Activated B cell treated with CpG ODN at 0.5 μM for 24 hours (primary cell): ENCODE measurements at regions not wholly inside any gene's neighbourhood (a gene's known extent, or its start where the extent isn't known, plus 50 kb on each side); places are given as distances from the start of the nearest gene placed in this dataset.
A peak's percentile ranks its signal among the peaks of the same experiment; 100 is the strongest.
"Not testable (repeated sequence)": the region's sequence is repeated elsewhere in the genome, so short reads cannot be mapped to it uniquely, and the experiment has no call there.

Source experiments
- ATAC-seq: fragments of 200-7000 bp; cut with Tn5 transposase; one replicate; pipeline ENCODE4 v1.10.0; 2021; ENCODE audit warnings: low read depth, mild to moderate bottlenecking, moderate library complexity
- CTCF ChIA-PET: fragments of 350-600 bp; sonication (Branson Sonifier 250); formaldehyde crosslinking; loops from one replicate; lab custom pipeline; 2021; ENCODE audit warnings: antibody characterized with exemption; lab: Charles Lee
- POLR2A ChIA-PET: fragments of 350-600 bp; sonication (Branson Sonifier 250); formaldehyde crosslinking; loops from one replicate; lab custom pipeline; 2021; ENCODE audit warnings: antibody characterized with exemption; lab: Charles Lee
- DNase-seq: peaks from one replicate; pipeline ENCODE4 v3.0.0; 2022
- H3K27ac Mint-ChIP-seq: one replicate; pipeline ENCODE4 v1.8.0; 2020; ENCODE audit warnings: mixed read lengths
- H3K27me3 Mint-ChIP-seq: one replicate; pipeline ENCODE4 v1.8.0; 2021; ENCODE audit warnings: mixed read lengths
- H3K36me3 Mint-ChIP-seq: one replicate; pipeline ENCODE4 v1.8.0; 2021; ENCODE audit warnings: low read depth, mixed read lengths
- H3K4me1 Mint-ChIP-seq: one replicate; pipeline ENCODE4 v1.8.0; 2021; ENCODE audit warnings: mixed read lengths
- H3K4me3 Mint-ChIP-seq: one replicate; pipeline ENCODE4 v1.8.0; 2020; ENCODE audit warnings: mild to moderate bottlenecking, mixed read lengths
- H3K9me3 Mint-ChIP-seq: one replicate; pipeline ENCODE4 v1.8.0; 2020; ENCODE audit warnings: mixed read lengths
- intact Hi-C: fragments of 100-400 bp; cut with micrococcal nuclease; formaldehyde crosslinking; loops from one replicate; pipeline ENCODE4 v1.15.1; 2024

DNA sequence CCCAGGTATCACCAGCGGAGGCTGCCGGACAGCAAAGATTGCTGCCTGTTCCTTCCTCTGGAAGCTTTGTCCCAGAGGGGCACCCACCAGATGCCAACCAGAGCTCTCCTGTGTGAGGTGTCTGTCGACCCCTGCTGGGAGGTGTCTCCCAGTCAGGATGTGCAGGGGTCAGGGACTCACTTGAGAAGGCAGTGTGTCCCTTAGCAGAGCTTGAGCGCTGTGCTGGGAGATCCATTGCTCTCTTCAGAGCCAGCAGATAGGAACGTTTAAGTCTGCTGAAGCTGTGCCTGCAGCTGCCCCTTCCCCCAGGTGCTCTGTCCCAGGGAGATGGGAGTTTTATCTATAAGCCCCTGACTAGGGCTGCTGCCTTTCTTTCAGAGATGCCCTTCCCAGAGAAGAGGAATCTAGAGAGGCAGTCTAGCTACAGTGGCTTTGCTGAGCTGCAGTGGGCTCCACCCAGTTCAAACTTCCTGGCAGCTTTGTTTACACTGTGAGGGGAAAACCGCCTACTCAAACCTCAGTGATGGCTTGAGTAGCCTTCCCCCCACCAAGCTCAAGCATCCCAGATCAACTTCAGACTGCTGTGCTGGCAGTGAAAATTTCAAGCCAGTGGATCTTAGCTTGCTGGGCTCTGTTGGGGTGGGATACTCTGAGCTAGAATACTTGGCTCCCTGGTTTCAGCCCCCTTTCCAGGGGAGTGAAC is 253.7 kb downstream of the SPATA31A6 start:
- not testable (repeated sequence) for H3K27me3 Mint-ChIP-seq

DNA sequence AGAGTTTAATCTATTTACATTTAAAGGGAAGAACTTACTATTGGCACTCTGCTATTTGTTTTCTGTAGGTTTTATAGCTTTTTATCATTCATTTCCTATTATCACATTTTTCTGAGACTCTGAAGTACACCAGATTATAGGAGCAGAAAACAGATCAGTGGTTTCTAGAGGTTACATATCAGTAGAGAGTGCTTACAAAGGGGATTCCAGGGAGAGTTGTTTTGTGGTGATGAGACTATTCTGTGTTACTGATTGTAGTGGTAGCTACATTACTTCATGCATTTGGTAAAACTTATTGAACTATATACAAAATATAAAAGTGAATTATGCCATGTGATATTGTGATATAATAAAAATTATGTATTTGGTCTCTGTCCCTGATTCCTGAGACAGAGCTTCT is 259.2 kb downstream of the SPATA31A6 start:
- CTCF ChIA-PET, ATAC-seq: not testable (repeated sequence)
- peaks cover 23% of the 10 kb centered on the region for H3K4me1 Mint-ChIP-seq

More for the DNA sequence above, 253.7 kb downstream of the SPATA31A6 start:
- H3K4me1 Mint-ChIP-seq = peaks cover 33% of the 10 kb centered on the region
- H3K9me3 Mint-ChIP-seq, CTCF ChIA-PET, DNase-seq, POLR2A ChIA-PET, intact Hi-C loops, H3K36me3 Mint-ChIP-seq: not testable (repeated sequence)
- H3K4me3 Mint-ChIP-seq = peak overlapping the region; percentile 53
- peak overlapping the region; percentile 79 for H3K27ac Mint-ChIP-seq
- ATAC-seq = peak; percentile 66

DNA sequence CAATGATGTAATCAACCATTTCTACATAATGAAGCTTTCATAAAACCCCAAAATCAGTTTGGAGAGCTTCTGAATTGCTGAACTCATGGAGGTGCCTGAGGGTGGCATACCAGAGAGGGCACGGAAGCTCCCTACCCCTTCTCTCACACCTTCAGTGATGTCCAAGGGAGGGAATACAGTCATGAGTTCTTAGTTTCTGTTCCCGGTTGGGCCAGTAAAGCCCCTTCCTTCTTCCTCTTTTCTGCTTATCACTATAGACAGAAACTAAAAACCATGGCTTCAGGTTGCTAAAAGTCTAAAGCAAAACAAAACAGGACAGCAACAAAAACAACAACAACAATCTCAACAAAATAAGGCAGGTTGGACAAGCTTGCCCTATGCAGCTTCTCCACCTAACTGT is 260.0 kb downstream of the SPATA31A6 start:
- H3K4me3 Mint-ChIP-seq, DNase-seq, POLR2A ChIA-PET, H3K36me3 Mint-ChIP-seq, H3K9me3 Mint-ChIP-seq, CTCF ChIA-PET, H3K27me3 Mint-ChIP-seq: not testable (repeated sequence)
- peak overlapping the region; percentile 92 for H3K27ac Mint-ChIP-seq
- intact Hi-C loops = loop anchor here (2.0 kb wide), 1 partner anchor 23 kb away; no protein-coding TSS in a partner anchor
- ATAC-seq = peak; percentile 95
- H3K4me1 Mint-ChIP-seq = peaks cover 23% of the 10 kb centered on the region

More for the DNA sequence above, 259.2 kb downstream of the SPATA31A6 start:
- H3K27ac Mint-ChIP-seq, H3K27me3 Mint-ChIP-seq, POLR2A ChIA-PET, H3K4me3 Mint-ChIP-seq, H3K9me3 Mint-ChIP-seq, DNase-seq, H3K36me3 Mint-ChIP-seq: not testable (repeated sequence)
- intact Hi-C loops = loop anchor here (2.0 kb wide), 1 partner anchor 22 kb away; no protein-coding TSS in a partner anchor

DNA sequence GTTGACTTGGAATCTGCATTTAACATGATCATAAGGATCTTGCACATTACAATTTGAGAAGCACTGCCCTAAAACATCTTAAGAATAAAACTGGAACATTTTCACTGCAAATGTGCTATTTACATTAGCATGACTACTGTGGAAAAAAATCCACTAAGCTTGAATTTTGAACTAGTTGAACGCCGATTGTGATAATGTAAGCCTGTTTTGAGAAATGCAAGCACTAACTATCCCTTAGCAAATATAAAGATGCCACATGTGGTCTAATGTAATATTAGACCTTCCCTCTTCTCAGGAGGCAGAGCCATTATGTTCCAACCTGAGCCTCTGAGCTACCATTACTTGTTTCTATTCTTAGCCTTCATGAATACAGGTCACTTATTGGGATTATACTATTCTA is 278.0 kb downstream of the SPATA31A6 start:
- CTCF ChIA-PET, POLR2A ChIA-PET, H3K27me3 Mint-ChIP-seq, H3K4me3 Mint-ChIP-seq, H3K9me3 Mint-ChIP-seq, intact Hi-C loops, ATAC-seq, H3K4me1 Mint-ChIP-seq, H3K27ac Mint-ChIP-seq, H3K36me3 Mint-ChIP-seq, DNase-seq: not testable (repeated sequence)

DNA sequence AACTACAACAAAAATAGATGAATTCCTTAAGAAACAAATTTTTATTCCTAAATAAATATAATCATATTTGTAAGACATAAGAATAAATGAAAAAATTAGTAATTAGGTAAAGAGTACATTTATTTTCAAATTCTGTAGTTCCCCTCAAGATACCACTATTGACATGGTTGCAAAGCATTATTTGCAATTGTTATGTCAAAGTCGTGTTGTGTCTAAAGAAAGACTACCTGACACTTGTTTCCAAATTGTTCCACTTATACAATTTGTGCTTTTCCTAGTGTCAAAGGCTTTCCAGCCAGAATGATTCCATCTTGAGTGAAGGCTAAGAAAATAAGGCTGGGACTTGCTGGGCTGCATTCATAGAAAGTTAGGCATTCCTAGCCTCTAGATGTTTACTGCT is 278.4 kb downstream of the SPATA31A6 start:
- H3K36me3 Mint-ChIP-seq, ATAC-seq, CTCF ChIA-PET, H3K27me3 Mint-ChIP-seq, POLR2A ChIA-PET, DNase-seq, H3K27ac Mint-ChIP-seq, H3K4me3 Mint-ChIP-seq, intact Hi-C loops, H3K9me3 Mint-ChIP-seq, H3K4me1 Mint-ChIP-seq: not testable (repeated sequence)

DNA sequence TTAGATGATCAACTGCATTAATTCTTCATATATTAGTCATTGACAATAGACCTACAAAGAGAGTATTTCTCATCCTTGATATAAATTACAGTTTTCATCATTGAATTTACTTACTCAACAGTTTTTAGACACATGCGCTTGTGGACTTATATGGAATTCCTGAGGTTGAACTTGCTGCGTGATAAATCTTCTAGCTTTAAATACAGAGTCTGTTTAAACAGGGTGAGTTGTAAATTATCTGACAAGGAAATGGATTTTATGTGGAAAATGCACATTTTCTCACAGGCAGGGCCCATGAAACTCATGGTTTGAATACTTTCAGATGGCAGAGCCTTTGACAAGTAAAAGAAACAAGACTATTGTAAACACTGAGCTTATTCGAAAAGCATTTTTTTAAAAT is 280.5 kb downstream of the SPATA31A6 start:
- H3K4me1 Mint-ChIP-seq, intact Hi-C loops, ATAC-seq, H3K27me3 Mint-ChIP-seq, POLR2A ChIA-PET, H3K36me3 Mint-ChIP-seq, DNase-seq, H3K27ac Mint-ChIP-seq, CTCF ChIA-PET, H3K9me3 Mint-ChIP-seq, H3K4me3 Mint-ChIP-seq: not testable (repeated sequence)

DNA sequence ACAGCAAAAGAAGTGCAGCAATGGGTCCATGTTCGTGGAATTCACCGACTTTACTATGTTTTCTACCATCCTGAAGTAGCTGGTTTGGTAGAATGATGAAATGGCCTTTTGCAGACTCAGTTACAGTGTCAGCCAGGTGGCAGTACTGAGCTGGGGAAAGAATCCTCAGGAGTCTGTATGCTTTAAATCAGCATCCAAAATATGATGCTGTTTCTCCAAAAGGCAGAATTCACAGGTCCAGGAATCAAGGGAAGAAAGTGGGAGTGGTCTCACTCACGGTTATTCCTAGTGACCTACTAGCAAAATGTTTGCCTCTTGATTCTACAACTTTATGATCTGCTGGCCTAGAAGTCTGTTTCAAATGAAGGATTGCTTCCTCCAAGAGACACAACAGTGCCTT is 287.1 kb downstream of the SPATA31A6 start:
- intact Hi-C loops, ATAC-seq, H3K27me3 Mint-ChIP-seq, H3K27ac Mint-ChIP-seq, H3K4me1 Mint-ChIP-seq, H3K9me3 Mint-ChIP-seq, DNase-seq, POLR2A ChIA-PET, CTCF ChIA-PET, H3K36me3 Mint-ChIP-seq, H3K4me3 Mint-ChIP-seq: not testable (repeated sequence)

DNA sequence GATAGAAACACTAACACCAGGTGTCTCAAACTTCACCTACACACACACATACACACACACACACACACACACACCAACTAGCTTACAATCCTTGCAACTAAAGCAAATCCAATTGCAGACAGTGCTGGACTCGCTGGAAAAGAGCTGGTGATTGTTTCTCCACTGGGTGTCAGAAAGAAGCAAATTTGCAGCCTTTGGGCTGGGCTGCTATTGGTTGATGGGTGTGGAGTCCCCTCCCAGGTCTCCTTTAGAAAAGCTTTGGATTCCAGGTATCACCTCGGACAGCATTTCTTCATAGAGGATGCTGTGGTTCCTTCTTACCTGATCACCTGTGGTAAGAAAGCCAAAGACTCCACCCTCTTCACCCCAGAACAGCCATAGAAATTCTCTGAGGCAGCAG is 307.5 kb downstream of the SPATA31A6 start:
- ATAC-seq, H3K27me3 Mint-ChIP-seq, POLR2A ChIA-PET: not testable (repeated sequence)

DNA sequence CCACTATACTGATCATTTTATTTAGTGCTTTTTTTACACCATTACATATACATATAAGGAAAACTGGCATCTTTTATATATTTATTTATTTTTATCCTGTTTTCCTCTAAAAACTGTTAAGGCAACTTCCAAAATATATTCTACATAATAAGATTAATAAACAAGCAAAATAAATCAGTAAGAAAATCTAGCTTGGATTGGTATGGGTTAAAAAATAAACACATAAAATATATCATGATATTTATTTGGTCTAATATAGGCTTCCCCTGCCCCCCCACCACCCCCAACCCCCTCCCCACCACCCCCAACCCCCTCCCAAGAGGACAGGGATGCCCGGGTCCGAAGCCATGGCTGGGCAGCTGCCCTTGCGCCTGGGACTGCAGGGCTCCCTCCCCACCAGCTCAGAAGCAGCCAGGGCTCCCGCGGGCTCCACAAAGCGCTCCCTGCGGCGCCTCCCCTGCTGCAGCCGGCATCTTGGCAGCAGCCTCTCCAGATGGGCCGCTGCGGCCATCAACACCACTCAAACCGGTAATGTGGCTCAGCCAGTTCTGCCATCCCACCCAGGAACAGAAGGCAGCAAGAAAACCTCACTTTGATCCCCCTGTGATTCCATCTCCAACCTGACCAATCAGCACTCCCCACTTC is 319.3 kb downstream of the SPATA31A6 start:
- H3K9me3 Mint-ChIP-seq, POLR2A ChIA-PET, H3K4me3 Mint-ChIP-seq, H3K4me1 Mint-ChIP-seq, DNase-seq, CTCF ChIA-PET, intact Hi-C loops, H3K27ac Mint-ChIP-seq, H3K36me3 Mint-ChIP-seq, ATAC-seq, H3K27me3 Mint-ChIP-seq: not testable (repeated sequence)

More for the DNA sequence above, 307.5 kb downstream of the SPATA31A6 start:
- CTCF ChIA-PET, H3K36me3 Mint-ChIP-seq, H3K27ac Mint-ChIP-seq, H3K4me1 Mint-ChIP-seq, H3K4me3 Mint-ChIP-seq, DNase-seq, intact Hi-C loops, H3K9me3 Mint-ChIP-seq: not testable (repeated sequence)

DNA sequence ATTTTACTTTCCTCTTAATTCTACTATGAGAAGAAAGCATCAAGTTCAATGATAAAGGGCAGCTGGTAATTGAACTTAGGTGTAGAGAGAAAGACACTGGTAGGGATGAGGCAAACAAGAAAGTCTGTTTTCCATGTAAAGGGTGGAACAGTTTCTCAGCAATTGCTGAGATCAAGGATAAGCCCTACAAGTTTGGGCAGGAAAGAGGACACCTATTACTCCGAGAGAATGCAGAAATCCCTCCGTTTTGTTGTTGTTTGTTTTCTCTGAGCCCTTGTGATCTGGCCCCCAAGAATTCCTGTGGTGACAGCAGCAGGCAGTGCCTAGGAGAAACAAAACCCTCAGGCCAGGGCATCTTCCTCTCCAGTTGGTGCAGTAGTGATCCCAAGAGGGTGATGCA is 324.7 kb downstream of the SPATA31A6 start:
- ATAC-seq, H3K27ac Mint-ChIP-seq, H3K4me3 Mint-ChIP-seq, intact Hi-C loops, POLR2A ChIA-PET, CTCF ChIA-PET, H3K4me1 Mint-ChIP-seq, DNase-seq, H3K9me3 Mint-ChIP-seq, H3K36me3 Mint-ChIP-seq, H3K27me3 Mint-ChIP-seq: not testable (repeated sequence)

DNA sequence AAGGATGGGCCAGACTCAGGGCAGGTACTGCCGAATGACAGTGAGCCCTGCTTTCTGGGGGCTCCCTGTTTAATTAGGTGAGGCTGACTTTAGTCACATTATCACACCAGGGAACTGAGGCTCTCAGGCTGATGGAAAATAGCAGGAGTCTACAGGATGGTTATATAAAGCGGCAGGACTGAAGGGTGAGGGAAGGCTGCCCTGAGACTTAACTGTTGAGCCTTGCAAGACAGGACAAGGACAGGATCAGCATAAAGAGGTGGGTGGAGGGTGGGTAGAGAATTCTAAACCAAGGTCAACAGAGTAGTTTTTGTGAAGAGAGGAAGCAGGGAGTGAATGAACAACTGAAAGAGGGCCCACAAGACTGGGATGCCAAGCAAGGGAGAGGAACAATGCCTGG is 330.1 kb downstream of the SPATA31A6 start:
- DNase-seq, ATAC-seq, CTCF ChIA-PET, H3K36me3 Mint-ChIP-seq, POLR2A ChIA-PET, H3K4me3 Mint-ChIP-seq, H3K9me3 Mint-ChIP-seq, intact Hi-C loops, H3K27ac Mint-ChIP-seq, H3K27me3 Mint-ChIP-seq, H3K4me1 Mint-ChIP-seq: not testable (repeated sequence)

DNA sequence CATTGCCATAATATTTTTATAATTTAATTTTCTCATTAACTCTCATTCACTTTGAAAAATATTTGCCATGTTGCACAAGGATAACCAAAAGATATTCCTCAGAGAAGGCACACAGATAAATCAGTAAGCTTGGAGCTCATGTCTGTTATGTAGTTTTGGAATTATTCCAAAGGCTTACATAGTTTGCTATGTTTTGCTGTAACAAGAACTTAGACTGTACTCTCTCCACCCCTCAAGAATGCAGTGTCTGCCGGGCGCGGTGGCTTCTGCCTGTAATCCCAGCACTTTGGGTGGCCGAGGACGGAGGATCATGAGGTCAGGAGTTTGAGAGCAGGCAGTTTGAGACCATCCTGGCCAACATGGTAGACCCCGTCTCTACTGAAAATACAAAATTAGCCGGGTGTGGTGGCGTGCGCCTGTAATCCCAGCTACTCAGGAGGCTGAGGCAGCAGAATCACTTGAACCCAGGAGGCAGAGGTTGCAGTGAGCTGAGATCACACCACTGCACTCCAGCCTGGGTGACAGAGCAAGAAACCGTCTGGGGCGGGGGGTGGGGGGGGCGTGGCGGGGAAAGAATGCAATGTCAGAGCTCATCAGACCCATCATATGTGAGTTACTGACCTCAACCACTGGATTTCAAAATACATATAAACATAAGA is 351.0 kb downstream of the SPATA31A6 start:
- H3K27me3 Mint-ChIP-seq, DNase-seq, POLR2A ChIA-PET, H3K27ac Mint-ChIP-seq, intact Hi-C loops, H3K4me1 Mint-ChIP-seq, H3K36me3 Mint-ChIP-seq, H3K9me3 Mint-ChIP-seq, H3K4me3 Mint-ChIP-seq: not testable (repeated sequence)
- ATAC-seq = peak; percentile 25
- CTCF ChIA-PET = interaction anchor here (0.6 kb wide), 1 partner anchor 223 kb away, joined by 3 read pairs; no protein-coding TSS in a partner anchor
